Fibroblast of villous mesenchyme (primary cell): ENCODE measurements at regions not wholly inside any gene's neighbourhood (a gene's known extent, or its start where the extent isn't known, plus 50 kb on each side); places are given as distances from the start of the nearest gene placed in this dataset.

Experiments used
- DNase-seq: peaks from one replicate; pipeline ENCODE4 v3.0.0-alpha.2; 2010; ENCODE audit warnings: low read depth
- H3K4me3 ChIP-seq: 2 replicates; pipeline ENCODE4 v1.5.1; 2011; ENCODE audit warnings: low read depth, mild to moderate bottlenecking, low read length
- TF ChIP-seq, protein P1 (sequence below): IDR thresholded peaks from 2 replicates; pipeline ENCODE4 v1.5.1; 2012; ENCODE audit warnings: low read depth, mild to moderate bottlenecking, low read length; ENCODE audit not compliant: insufficient read depth

DNA sequence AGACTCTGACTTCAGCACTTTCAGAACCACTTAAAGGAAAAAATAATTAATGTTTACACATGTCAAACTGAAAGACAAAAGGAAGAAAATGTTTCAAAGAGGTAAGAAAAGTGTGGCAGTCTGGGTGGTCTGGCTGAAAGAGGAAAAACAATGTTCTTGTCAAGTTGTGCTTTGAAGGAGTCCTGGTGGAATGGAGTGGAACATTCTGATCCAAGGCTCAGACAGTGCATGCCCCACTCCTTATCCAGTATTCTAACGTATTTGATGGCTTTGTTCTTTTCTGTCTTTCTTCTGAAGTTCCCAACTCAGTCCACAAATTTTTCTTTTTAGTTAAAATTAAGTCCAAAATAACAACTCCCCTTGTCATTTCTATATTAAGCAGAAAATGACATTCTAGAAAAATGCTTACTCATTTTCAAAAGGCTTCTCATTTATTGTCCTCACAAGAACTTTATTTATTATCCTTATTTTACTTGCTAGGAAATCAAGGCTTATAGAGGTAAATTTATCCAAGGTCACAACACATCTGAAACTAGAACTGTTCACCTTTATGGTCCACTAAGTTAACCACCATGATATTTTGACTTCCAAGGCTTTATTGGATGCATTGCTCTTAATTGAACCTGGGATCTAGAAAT is 121.7 kb upstream of the NAP1L1 start:
- H3K4me3 ChIP-seq, result no peak overlapping the region
- TF ChIP-seq, protein P1, sequence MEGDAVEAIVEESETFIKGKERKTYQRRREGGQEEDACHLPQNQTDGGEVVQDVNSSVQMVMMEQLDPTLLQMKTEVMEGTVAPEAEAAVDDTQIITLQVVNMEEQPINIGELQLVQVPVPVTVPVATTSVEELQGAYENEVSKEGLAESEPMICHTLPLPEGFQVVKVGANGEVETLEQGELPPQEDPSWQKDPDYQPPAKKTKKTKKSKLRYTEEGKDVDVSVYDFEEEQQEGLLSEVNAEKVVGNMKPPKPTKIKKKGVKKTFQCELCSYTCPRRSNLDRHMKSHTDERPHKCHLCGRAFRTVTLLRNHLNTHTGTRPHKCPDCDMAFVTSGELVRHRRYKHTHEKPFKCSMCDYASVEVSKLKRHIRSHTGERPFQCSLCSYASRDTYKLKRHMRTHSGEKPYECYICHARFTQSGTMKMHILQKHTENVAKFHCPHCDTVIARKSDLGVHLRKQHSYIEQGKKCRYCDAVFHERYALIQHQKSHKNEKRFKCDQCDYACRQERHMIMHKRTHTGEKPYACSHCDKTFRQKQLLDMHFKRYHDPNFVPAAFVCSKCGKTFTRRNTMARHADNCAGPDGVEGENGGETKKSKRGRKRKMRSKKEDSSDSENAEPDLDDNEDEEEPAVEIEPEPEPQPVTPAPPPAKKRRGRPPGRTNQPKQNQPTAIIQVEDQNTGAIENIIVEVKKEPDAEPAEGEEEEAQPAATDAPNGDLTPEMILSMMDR, result no peak
- no peak for DNase-seq

GRCh38 chr12:76202621-76203020 is 118.1 kb upstream of the NAP1L1 start:
- TF ChIP-seq, protein P1, result no peak
- no peak overlapping the region for H3K4me3 ChIP-seq
- no peak for DNase-seq

DNA sequence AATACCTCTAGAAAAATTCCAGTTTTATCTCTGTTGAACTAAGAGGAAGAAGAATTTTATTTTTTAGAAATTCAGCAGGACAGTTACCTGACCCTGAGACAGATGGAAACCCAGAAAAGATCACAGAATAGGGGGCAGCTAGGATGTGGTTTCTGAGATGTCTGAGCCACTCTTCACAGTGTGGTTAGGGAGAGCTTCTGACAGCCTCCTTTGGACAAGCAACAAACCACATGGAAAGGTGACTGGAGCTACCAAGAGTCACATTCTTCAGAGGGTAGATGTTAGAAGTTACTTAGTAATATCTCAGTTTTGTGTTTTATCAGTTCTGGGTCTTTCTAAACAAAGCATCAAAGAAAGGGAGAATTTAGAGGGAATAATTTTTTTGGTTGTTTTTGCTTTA is 117.3 kb upstream of the NAP1L1 start:
- DNase-seq, result no peak
- TF ChIP-seq, protein P1, result no peak
- H3K4me3 ChIP-seq, result no peak overlapping the region

GRCh38 chr12:76201316-76201715 is 116.8 kb upstream of the NAP1L1 start:
- DNase-seq, result no peak
- TF ChIP-seq, protein P1, result no peak
- no peak overlapping the region for H3K4me3 ChIP-seq

- no peak overlapping the region for H3K4me3 ChIP-seq
- DNase-seq, result peak; percentile 93
- TF ChIP-seq, protein P1, result no peak
Observed at GRCh38 chr12:76199808-76200207, 115.3 kb upstream of the NAP1L1 start.

- H3K4me3 ChIP-seq, result no peak overlapping the region
- no peak for DNase-seq
- TF ChIP-seq, protein P1, result no peak
Observed at GRCh38 chr12:76198839-76199238, 114.4 kb upstream of the NAP1L1 start.

DNA sequence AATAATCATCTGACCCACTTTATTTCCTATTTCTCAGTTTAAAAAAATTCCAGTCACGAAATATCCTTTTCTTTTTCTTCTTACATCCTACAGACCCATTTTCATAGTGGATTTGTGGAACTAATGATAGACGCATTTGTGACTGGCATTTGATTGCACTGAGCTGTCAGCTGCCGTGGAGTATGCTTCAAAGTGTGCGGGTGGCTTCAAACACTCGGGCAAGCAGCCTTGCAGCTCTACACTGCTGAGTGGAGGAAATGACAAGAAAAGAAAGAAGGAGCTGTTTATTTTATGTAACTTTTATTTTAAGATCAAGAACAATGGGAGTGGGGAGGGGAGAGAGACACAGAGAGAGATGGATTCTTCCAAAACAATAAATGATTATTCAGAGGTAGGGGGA is 112.8 kb upstream of the NAP1L1 start:
- no peak overlapping the region for H3K4me3 ChIP-seq
- TF ChIP-seq, protein P1, result no peak
- DNase-seq, result no peak
